ENCODE measurements at regions not wholly inside any gene's neighbourhood (a gene's known extent, or its start where the extent isn't known, plus 50 kb on each side); places are given as distances from the start of the nearest gene placed in this dataset.

DNA sequence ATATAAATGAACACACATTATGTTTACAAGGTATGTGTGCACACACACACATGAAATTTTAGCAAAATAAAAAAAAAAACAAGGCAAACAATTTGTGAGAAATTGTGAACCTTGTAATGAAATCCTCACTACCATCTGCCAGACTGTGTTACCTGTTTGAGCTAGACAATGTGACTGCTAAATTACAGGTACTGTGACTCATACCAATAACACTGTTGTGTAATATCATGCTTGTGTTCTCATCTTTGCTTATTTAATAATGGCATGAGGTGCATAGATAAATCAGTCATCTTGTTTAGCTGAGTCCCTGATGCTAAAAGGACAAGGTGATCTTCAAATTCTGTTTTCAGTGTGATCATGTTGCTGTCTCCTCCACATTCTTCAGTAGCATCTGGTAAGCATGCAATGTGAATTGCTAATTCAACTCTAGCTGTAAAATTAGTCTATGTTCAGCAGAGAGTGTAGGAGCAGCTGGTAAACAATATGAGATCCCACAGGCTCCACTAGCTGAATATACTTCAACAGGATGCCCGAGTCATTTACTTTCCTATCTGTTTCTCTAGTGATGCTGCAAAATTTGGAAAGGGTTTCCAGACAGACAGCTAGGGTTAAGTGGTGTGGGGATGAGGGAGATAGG lies 966.3 kb upstream of the C9orf72 start:
- H3K27ac Mint-ChIP-seq, result no peak overlapping the region
- no peaks in the 10 kb centered on the region for H3K4me1 Mint-ChIP-seq
- no peaks in the 10 kb centered on the region for H3K36me3 Mint-ChIP-seq (ENCODE audit: low read depth)
- H3K27me3 Mint-ChIP-seq, result no peaks in the 10 kb centered on the region
- no peak for DNase-seq
- no peak overlapping the region for H3K4me3 Mint-ChIP-seq
- intact Hi-C loops (cut with micrococcal nuclease), result no loop called here
- H3K9me3 Mint-ChIP-seq, result no peaks in the 10 kb centered on the region

DNA sequence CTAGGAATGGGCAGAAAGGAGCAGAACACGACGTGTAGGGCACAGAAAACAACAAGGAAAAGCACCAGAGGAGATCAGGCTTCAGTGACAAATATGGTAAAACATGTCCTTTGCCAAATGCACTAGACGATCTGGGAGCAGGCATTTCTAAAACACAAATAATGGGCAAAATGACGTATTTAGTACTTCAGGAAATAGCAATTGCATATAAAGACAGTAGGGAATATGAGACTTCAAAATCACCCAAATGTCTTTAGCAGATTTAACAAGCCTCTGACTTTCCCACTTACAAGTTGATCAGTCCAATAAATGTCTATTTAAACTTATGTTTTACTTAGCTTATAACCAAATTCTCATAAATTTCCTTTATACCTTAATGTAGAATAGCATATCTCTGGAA lies 969.6 kb upstream of the C9orf72 start:
- H3K4me1 Mint-ChIP-seq, result no peaks in the 10 kb centered on the region
- no peak overlapping the region for H3K27ac Mint-ChIP-seq
- no peak for DNase-seq
- intact Hi-C loops (cut with micrococcal nuclease), result no loop called here
- H3K4me3 Mint-ChIP-seq, result no peak overlapping the region
- H3K27me3 Mint-ChIP-seq, result no peaks in the 10 kb centered on the region
- no peaks in the 10 kb centered on the region for H3K9me3 Mint-ChIP-seq
- no peaks in the 10 kb centered on the region for H3K36me3 Mint-ChIP-seq (ENCODE audit: low read depth)

DNA sequence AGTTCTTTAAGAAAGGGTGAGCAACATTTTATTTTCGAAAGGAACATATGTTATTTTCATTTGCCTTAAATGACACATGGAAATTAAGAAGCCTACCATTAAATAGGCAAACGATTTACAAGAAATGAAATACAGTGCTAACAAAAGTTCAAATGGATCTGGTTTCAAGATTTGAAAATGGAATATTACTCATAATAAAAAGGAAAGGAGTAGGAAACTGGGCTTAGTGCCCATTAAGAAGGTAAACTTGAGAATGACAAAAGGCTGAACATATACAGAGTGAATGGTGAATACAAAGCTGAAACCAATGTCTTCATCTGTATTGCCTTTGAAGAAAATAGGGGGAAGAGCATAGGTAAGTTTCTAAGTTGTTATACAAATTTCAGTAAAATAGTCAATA lies 974.2 kb upstream of the C9orf72 start:
- intact Hi-C loops (cut with micrococcal nuclease), result no loop called here
- DNase-seq, result no peak
- Mint-ChIP-seq H3K9me3 (peaks cover 4% of the 10 kb centered on the region), H3K27me3 (no peaks in the 10 kb centered on the region), H3K27ac (no peak overlapping the region), H3K36me3 (ENCODE audit: low read depth) (no peaks in the 10 kb centered on the region), H3K4me1 (no peaks in the 10 kb centered on the region), H3K4me3 (no peak overlapping the region)

DNA sequence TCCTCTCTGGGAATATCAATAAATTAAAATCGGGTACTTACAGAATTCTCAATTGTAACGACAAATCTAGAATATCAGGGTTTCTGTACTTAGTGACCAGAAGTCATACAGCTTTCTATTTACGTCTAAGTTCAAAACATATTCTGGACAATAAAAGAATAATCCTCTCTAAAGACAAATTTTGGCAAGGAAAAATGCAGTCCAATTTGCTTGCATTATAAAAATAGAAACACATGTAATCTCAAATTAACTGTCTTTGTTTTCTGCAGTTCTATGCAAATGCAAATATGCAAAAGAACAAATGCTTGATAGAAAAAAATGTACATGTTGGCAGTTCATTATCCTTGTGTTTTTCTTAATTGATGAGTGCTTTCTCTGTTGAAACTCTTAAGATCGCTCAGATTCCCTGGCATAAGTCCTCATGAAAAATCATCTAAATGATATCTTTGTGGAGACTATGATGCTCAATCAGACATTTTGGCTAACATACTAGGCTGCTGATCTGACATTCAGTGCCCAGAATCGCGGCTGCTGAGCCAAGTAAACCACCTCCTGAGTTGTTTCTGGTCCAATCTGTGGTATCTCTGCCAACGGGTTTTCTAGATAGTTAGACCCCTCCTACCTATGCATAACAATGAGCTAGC lies 990.1 kb upstream of the C9orf72 start:
- no peak overlapping the region for H3K27ac Mint-ChIP-seq
- no peak for DNase-seq
- no peaks in the 10 kb centered on the region for H3K27me3 Mint-ChIP-seq
- H3K9me3 Mint-ChIP-seq, result no peaks in the 10 kb centered on the region
- H3K4me1 Mint-ChIP-seq, result no peaks in the 10 kb centered on the region
- intact Hi-C loops (cut with micrococcal nuclease), result no loop called here
- H3K36me3 Mint-ChIP-seq (ENCODE audit: low read depth), result no peaks in the 10 kb centered on the region
- H3K4me3 Mint-ChIP-seq, result no peak overlapping the region

GRCh38 chr9:28583832-28584231 lies 1010.6 kb upstream of the C9orf72 start:
- DNase-seq, result no peak
- H3K4me3 Mint-ChIP-seq, result no peak overlapping the region
- no peaks in the 10 kb centered on the region for H3K4me1 Mint-ChIP-seq
- intact Hi-C loops (cut with micrococcal nuclease), result no loop called here
- H3K9me3 Mint-ChIP-seq, result no peaks in the 10 kb centered on the region
- no peak overlapping the region for H3K27ac Mint-ChIP-seq
- no peaks in the 10 kb centered on the region for H3K36me3 Mint-ChIP-seq (ENCODE audit: low read depth)
- no peaks in the 10 kb centered on the region for H3K27me3 Mint-ChIP-seq

DNA sequence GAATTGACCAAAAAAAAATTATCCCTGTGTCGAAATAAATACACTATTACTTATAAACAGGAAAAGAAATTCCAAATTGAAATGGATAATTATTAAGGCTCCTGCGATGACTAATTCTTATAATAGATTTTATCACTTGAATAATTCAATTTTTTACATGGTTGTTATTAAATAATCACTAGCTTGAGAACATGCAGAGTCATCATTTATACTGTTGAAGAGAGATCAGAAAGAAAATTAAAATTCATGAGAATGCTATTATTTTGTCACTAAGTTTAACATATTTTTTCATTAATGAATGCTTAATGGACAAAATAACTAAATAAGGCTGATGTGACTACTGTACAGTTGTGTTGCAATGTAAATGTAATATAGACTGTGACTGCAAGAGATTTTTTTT lies 1011.3 kb upstream of the C9orf72 start:
- Mint-ChIP-seq H3K4me1 (no peaks in the 10 kb centered on the region), H3K9me3 (no peaks in the 10 kb centered on the region), H3K4me3 (no peak overlapping the region), H3K27ac (no peak overlapping the region), H3K27me3 (no peaks in the 10 kb centered on the region), H3K36me3 (ENCODE audit: low read depth) (no peaks in the 10 kb centered on the region)
- intact Hi-C loops (cut with micrococcal nuclease), result no loop called here
- no peak for DNase-seq

DNA sequence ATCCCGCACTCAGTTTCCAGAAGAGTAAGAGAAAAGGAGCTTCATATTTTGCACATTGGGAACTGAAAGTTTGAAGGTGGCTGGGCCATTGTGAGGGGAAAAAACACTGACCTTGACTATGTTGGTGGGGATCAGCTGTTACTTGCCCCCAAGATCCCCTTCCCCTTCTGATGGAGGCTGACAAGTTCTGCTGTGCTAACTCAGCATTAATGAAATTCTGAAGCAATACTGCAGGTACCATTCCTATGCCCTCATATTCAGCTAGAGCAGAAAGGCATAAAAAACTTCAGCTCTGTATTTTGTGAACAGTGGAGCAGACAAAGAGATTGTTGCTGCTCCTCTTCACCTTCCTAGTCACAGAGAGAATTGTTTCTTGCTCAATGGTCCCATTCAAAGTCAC lies 1013.8 kb upstream of the C9orf72 start:
- no peaks in the 10 kb centered on the region for H3K9me3 Mint-ChIP-seq
- no peaks in the 10 kb centered on the region for H3K27me3 Mint-ChIP-seq
- H3K4me3 Mint-ChIP-seq, result no peak overlapping the region
- no peaks in the 10 kb centered on the region for H3K4me1 Mint-ChIP-seq
- intact Hi-C loops (cut with micrococcal nuclease), result no loop called here
- H3K27ac Mint-ChIP-seq, result no peak overlapping the region
- DNase-seq, result no peak
- H3K36me3 Mint-ChIP-seq (ENCODE audit: low read depth), result no peaks in the 10 kb centered on the region

GRCh38 chr9:28598408-28598807 lies 1025.1 kb upstream of the C9orf72 start:
- H3K27ac Mint-ChIP-seq, result no peak overlapping the region
- no peaks in the 10 kb centered on the region for H3K36me3 Mint-ChIP-seq (ENCODE audit: low read depth)
- no peaks in the 10 kb centered on the region for H3K9me3 Mint-ChIP-seq
- H3K4me1 Mint-ChIP-seq, result no peaks in the 10 kb centered on the region
- no peak for DNase-seq
- intact Hi-C loops (cut with micrococcal nuclease), result no loop called here
- H3K4me3 Mint-ChIP-seq, result no peak overlapping the region
- no peaks in the 10 kb centered on the region for H3K27me3 Mint-ChIP-seq

- H3K27ac Mint-ChIP-seq, result no peak overlapping the region
- no peaks in the 10 kb centered on the region for H3K9me3 Mint-ChIP-seq
- no peaks in the 10 kb centered on the region for H3K36me3 Mint-ChIP-seq (ENCODE audit: low read depth)
- H3K27me3 Mint-ChIP-seq, result no peaks in the 10 kb centered on the region
- DNase-seq, result no peak
- H3K4me3 Mint-ChIP-seq, result no peak overlapping the region
- no peaks in the 10 kb centered on the region for H3K4me1 Mint-ChIP-seq
- intact Hi-C loops (cut with micrococcal nuclease), result no loop called here
These were observed 1026.9 kb upstream of the C9orf72 start for GRCh38 chr9:28600226-28600625.

DNA sequence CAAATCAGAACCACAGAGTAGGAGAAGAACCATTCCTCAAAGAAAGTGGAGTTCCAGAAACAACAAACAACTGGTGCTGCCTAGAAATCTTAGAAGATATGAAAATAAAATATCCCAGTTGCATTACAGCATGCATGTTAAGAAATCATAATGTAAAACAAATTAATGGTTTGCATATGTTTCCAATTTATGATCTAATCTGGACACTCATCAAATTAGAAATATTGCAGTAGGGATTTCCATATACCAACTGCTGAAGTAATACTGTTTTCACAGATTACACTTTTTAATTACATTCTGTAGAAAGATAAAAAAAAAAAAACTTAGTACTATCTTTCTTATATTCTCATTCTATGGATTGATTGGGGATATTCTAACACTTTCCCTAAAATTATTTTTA lies 1034.6 kb upstream of the C9orf72 start:
- Mint-ChIP-seq H3K36me3 (ENCODE audit: low read depth) (no peaks in the 10 kb centered on the region), H3K9me3 (no peaks in the 10 kb centered on the region), H3K4me1 (no peaks in the 10 kb centered on the region), H3K27me3 (no peaks in the 10 kb centered on the region), H3K27ac (no peak overlapping the region), H3K4me3 (no peak overlapping the region)
- no peak for DNase-seq
- intact Hi-C loops (cut with micrococcal nuclease), result no loop called here

GRCh38 chr9:28610339-28610738 lies 1037.1 kb upstream of the C9orf72 start:
- Mint-ChIP-seq H3K9me3 (no peaks in the 10 kb centered on the region), H3K36me3 (ENCODE audit: low read depth) (no peaks in the 10 kb centered on the region), H3K4me1 (no peaks in the 10 kb centered on the region), H3K27ac (no peak overlapping the region), H3K27me3 (no peaks in the 10 kb centered on the region), H3K4me3 (no peak overlapping the region)
- intact Hi-C loops (cut with micrococcal nuclease), result no loop called here
- DNase-seq, result no peak

GRCh38 chr9:28616310-28616709 lies 1043.0 kb upstream of the C9orf72 start:
- Mint-ChIP-seq H3K27me3 (no peaks in the 10 kb centered on the region), H3K4me1 (no peaks in the 10 kb centered on the region), H3K9me3 (no peaks in the 10 kb centered on the region), H3K36me3 (ENCODE audit: low read depth) (no peaks in the 10 kb centered on the region), H3K4me3 (no peak overlapping the region), H3K27ac (no peak overlapping the region)
- intact Hi-C loops (cut with micrococcal nuclease), result no loop called here
- DNase-seq, result no peak

DNA sequence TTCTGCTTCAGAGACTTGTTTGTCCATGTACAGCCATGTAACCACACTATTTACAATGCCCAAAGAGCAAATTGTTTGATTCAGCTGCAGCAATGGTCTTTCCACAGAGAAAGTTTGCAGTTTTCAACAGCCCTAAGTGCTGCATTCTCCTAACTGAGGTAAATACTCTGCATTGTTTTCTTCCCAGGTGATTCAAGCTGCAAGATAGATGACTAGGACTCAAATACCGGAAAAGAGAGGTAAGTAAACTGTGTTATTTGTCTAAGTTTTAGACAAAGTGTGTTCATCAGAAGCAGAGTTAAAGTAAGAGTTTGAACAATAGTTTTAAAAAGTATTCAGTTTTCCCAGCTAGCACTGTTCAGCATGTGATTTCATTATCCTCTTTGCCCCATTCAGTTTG lies 1046.7 kb upstream of the C9orf72 start:
- no peak for DNase-seq
- no peaks in the 10 kb centered on the region for H3K36me3 Mint-ChIP-seq (ENCODE audit: low read depth)
- intact Hi-C loops (cut with micrococcal nuclease), result no loop called here
- no peak overlapping the region for H3K27ac Mint-ChIP-seq
- no peak overlapping the region for H3K4me3 Mint-ChIP-seq
- no peaks in the 10 kb centered on the region for H3K27me3 Mint-ChIP-seq
- no peaks in the 10 kb centered on the region for H3K4me1 Mint-ChIP-seq
- H3K9me3 Mint-ChIP-seq, result no peaks in the 10 kb centered on the region

GRCh38 chr9:28620661-28621060 lies 1047.4 kb upstream of the C9orf72 start:
- DNase-seq, result no peak
- no peaks in the 10 kb centered on the region for H3K27me3 Mint-ChIP-seq
- intact Hi-C loops (cut with micrococcal nuclease), result no loop called here
- H3K9me3 Mint-ChIP-seq, result no peaks in the 10 kb centered on the region
- H3K36me3 Mint-ChIP-seq (ENCODE audit: low read depth), result no peaks in the 10 kb centered on the region
- no peak overlapping the region for H3K4me3 Mint-ChIP-seq
- no peaks in the 10 kb centered on the region for H3K4me1 Mint-ChIP-seq
- no peak overlapping the region for H3K27ac Mint-ChIP-seq

DNA sequence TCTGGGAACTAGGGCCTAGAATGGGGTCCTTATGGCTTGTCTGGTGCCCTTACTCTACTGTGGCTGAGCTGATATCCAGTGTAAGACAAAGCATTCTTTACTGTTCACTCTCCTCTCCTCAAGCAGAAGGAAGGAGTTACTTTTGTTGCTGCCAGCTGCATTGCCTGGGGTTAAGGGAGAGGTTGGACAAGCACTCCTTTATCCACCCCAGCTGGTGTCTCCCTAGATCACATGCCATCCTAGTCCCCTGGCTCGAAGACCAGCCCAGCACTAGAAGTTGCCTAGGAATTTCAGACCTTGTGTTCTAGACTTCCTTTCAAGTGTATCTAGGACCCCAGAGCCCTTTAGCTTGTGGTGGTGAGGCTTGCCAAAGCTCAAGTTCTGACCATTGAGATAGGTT lies 1051.5 kb upstream of the C9orf72 start:
- no peaks in the 10 kb centered on the region for H3K27me3 Mint-ChIP-seq
- no peak overlapping the region for H3K4me3 Mint-ChIP-seq
- no peaks in the 10 kb centered on the region for H3K9me3 Mint-ChIP-seq
- no peaks in the 10 kb centered on the region for H3K4me1 Mint-ChIP-seq
- no peak overlapping the region for H3K27ac Mint-ChIP-seq
- no peaks in the 10 kb centered on the region for H3K36me3 Mint-ChIP-seq (ENCODE audit: low read depth)
- no peak for DNase-seq
- intact Hi-C loops (cut with micrococcal nuclease), result no loop called here
